NCI-H1930 (cell line): ENCODE measurements at regions not wholly inside any gene's neighbourhood (a gene's known extent, or its start where the extent isn't known, plus 50 kb on each side); places are given as distances from the start of the nearest gene placed in this dataset.
"Not testable (repeated sequence)": the region's sequence is repeated elsewhere in the genome, so short reads cannot be mapped to it uniquely, and the experiment has no call there.

Experiments used
- DNase-seq, 2 experiments: peaks; one replicate each; lab custom pipeline; 2025; lab: John Stamatoyannopoulos, UW

GRCh38 chr10:33468006-33468405 is 133.5 kb upstream of the NRP1 start:
- not testable (repeated sequence) for DNase-seq

DNA sequence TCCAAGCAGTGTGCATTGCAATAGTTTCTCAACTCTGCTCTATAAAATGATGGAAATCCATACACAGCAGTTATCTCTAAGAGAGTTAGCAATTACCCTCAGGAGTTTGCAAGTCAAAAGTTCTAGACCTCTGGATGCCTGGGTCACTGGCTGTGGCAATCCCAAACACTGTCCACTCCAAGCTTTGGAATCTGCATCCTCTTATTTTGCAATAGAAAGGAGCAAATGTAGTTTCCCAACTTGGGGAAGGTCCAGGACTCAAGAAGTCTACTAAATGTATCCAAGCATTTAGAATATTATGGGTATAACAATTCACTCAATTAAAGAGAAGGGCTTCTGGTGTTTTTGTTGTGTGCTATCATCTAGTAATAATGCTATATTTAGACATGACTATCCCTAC is 131.3 kb upstream of the NRP1 start:
- no peak for DNase-seq

- no peak for DNase-seq
Measured at GRCh38 chr10:33463011-33463410, 128.5 kb upstream of the NRP1 start.

DNA sequence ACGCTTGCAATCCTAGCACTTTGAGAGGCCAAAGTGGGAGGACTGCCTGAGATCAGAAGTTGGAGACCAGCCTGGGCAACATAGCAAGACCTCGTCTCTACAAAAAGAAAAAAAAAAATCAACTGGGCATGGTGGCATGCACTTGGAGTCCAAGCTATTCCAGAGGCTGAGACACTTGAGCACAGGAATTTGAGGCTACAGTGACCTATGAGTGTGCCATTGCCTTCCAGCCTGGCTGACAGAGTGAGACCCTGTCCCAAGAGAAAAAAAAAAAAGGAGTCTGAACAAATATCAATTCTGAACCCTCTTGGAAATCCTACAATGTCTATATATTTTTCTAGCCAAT is 126.8 kb upstream of the NRP1 start:
- no peak for DNase-seq

DNA sequence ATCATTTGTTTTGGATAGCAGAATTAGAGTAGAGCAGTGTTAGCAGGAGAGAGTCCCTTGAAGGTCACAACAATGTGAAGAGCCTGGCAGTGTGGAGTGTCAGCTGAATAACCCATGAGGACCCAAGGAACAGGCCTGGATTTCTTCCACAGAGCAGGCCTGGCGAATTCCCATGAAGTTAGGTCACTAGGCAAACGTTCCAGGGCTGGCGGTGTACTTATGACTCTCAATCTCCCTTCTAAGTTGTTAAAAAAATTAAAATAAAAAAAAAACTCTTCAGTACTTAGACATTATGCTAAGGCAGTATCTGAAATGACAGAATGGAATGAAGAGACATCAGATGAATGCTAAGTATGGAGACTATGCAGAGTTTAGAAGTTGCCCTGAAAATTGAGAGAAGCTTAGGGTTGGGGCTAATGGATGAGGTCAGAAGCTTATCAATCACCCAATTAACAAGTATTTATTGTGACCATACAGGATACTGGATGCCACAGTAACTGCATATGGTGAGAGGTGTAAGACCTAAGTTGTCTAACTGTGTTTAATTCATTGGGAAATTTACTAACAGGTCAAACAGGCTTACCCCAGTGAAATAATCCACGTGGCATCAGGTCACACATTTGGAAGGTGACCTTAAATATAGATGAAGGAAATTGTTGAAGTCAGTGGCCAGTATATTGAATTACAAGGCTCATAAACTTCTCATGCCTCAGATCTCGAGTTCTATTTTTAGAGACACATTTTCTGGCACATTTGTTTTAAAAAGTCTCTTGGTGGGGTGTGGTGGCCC is 126.2 kb upstream of the NRP1 start:
- DNase-seq, result no peak

DNA sequence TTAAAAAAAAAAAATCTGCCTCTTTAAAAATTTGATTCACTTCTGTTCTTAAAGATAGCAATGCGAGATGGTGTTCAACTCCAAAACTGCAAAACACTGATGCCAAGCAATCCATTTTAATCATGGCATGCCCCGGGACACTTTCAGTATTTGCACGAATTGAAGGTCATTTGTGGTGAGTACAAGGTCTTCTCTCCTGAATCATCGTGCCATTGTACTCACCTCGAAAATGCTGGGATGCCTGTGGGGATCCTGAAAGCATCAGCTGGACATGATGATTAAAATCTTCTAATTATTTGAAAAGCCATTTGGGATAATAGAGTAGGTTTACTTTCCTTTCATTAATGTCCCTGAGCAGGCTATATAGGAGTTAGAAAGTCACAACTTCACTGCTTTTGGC is 125.1 kb upstream of the NRP1 start:
- no peak for DNase-seq

GRCh38 chr10:33455029-33455428 is 120.6 kb upstream of the NRP1 start:
- DNase-seq, result no peak

GRCh38 chr10:33454554-33454953 is 120.1 kb upstream of the NRP1 start:
- no peak for DNase-seq

DNA sequence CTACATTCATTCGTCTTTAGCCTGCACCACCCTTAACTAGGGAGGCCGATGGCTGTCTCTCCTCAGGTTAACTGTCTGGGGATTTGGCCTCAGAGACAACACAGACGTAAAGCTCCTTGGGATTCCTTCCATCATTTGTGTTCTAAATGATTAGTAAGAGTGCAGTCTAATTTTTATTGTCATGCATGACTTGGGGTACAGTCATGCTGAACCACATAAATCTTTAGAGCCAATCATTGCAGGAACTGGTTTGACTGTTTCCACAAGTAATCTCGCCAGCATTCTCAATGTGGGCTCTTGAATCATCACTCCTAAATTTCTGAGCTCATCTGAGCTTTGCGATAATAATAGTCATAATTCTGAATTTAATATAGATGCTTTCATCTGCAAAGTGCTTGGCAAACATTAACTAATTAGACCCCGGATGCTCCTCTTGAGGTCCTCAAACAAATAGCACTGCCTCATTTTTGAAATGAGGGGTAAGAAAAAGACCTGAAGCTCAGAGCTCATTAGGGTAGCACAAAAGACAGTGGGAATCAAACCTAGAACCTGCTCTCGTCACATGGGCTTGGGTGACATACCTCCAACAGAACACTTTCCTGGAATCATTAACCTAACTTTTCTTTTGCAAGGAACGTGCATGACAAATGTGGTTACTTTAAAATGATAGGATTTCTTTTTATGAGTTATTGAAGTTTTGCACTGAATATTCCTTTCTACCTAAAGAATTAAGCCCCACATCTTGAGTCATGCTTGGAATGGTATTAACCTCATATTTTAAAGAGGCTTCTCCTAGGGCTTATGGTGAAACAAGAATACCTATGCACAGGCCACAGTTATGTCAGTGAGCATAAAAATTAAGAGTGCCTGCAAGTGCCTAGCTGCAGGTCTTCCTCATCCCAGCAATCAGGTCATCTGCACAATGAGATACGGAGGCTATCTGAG is 118.9 kb upstream of the NRP1 start:
- DNase-seq, result no peak

GRCh38 chr10:33448421-33449140 is 114.1 kb upstream of the NRP1 start:
- DNase-seq, result no peak

GRCh38 chr10:33441561-33441960 is 107.1 kb upstream of the NRP1 start:
- no peak for DNase-seq

GRCh38 chr10:33434933-33435332 is 100.5 kb upstream of the NRP1 start:
- DNase-seq, result no peak

DNA sequence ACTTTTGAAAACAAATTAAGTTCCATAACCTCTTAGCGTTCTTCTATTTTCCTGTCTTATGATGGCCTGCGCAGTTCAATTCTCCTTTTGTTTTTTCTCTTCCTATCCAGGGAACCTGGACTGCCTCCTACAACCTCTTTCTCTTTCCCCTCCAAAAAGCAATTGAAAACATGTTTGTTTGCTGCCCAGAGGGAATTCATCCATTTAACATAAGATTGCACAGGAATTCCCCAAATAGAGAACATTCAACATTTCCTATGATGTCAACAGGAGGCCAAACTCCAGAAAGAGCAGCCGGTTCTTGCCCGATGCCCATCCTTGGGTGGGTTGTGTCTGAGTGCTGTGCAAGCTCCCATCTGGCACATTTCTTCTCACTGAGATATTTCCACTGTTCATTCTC is 94.2 kb upstream of the NRP1 start:
- no peak for DNase-seq

- peak in 1 of 2 experiments; percentile 16 for DNase-seq
Measured at GRCh38 chr10:33423154-33423529, 88.7 kb upstream of the NRP1 start.

- DNase-seq, result no peak
Measured at GRCh38 chr10:33422471-33423153, 88.1 kb upstream of the NRP1 start.

- no peak for DNase-seq
Measured at GRCh38 chr10:33421789-33422462, 87.5 kb upstream of the NRP1 start.

DNA sequence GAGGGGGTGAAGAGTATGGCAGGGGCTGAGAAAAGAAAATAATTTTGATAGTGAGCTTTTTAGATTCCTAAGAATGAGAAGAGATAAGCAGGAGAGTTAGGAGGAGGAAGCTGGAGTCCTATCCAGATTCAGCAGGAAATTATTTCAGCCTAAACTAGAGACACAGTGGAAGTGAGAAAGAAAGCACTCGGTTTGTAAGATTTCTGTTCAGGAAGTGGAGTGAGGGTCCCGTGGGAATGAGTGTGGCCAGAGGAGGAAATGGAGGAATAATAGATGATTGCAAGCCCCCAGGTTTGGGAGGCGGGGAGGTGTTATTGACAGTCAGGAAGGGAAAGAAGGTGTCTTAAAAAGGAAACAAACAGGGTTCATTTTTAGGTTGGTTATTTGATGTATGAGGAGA is 84.8 kb upstream of the NRP1 start:
- DNase-seq, result no peak

DNA sequence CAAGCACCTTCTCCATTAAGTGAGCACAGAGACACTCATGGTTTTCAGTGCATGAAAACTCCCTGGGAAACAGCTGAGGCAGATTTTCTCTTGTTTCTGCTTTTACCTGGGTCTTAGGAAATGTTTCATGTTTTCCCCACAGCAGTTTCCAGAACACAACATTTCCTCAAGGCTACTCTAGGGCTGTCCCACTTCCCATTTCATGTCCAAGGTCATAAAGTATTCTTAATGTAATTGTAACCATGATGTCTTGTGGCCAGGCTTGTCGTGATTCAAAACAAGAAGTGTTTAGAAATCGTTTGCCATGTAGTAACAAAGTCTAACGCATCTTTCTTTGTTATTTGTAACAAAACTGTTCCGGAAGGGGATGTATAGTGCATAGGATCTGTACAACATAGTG is 83.8 kb upstream of the NRP1 start:
- DNase-seq, result no peak

GRCh38 chr10:33416691-33417090 is 82.2 kb upstream of the NRP1 start:
- no peak for DNase-seq

GRCh38 chr10:33416209-33416608 is 81.7 kb upstream of the NRP1 start:
- no peak for DNase-seq

DNA sequence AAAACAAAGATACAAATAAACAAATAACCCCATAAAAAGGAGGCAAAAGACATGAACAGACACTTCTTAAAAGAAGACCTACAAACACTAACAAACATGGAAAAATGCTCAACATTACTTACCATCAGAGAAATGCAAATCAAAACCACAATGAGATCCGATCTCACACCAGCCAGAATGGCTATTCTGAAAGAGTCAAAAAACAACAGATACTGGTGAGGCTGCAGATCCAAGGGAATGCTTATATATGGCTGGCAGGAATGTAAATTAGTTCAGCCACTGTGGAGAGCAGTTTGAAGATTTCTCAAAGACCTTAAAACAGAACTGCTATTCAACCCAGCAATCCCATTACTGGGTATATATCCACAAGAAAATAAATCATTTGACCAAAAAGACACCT is 80.4 kb upstream of the NRP1 start:
- no peak for DNase-seq
